ENCODE measurements at regions not wholly inside any gene's neighbourhood (a gene's known extent, or its start where the extent isn't known, plus 50 kb on each side); places are given as distances from the start of the nearest gene placed in this dataset.

GRCh38 chr1:82836973-82837680 lies 1036.4 kb downstream of the ADGRL2 start:
- no peak for DNase-seq (ENCODE audit: low read depth in 2 of 2)

- DNase-seq (ENCODE audit: low read depth in 2 of 2), result no peak
Measured at GRCh38 chr1:82836213-82836972, 1035.7 kb downstream of the ADGRL2 start.

GRCh38 chr1:82830690-82831380 lies 1030.1 kb downstream of the ADGRL2 start:
- no peak for DNase-seq (ENCODE audit: low read depth in 2 of 2)

GRCh38 chr1:82829527-82829926 lies 1028.8 kb downstream of the ADGRL2 start:
- no peak for DNase-seq (ENCODE audit: low read depth in 2 of 2)

- DNase-seq (ENCODE audit: low read depth in 2 of 2), result no peak
Measured at GRCh38 chr1:82823876-82824275, 1023.1 kb downstream of the ADGRL2 start.

GRCh38 chr1:82820816-82821215 lies 1020.1 kb downstream of the ADGRL2 start:
- no peak for DNase-seq (ENCODE audit: low read depth in 2 of 2)

GRCh38 chr1:82819234-82819633 lies 1018.5 kb downstream of the ADGRL2 start:
- peak in 1 of 2 donors; percentile 0 for DNase-seq (ENCODE audit: low read depth in 2 of 2)

GRCh38 chr1:82818586-82818985 lies 1017.9 kb downstream of the ADGRL2 start:
- DNase-seq (ENCODE audit: low read depth in 2 of 2), result no peak

- DNase-seq (ENCODE audit: low read depth in 2 of 2), result no peak
Measured at GRCh38 chr1:82813386-82813785, 1012.7 kb downstream of the ADGRL2 start.

GRCh38 chr1:82810601-82811000 lies 1009.9 kb downstream of the ADGRL2 start:
- DNase-seq (ENCODE audit: low read depth in 2 of 2), result no peak

- no peak for DNase-seq (ENCODE audit: low read depth in 2 of 2)
Measured at GRCh38 chr1:82807563-82807962, 1006.8 kb downstream of the ADGRL2 start.

GRCh38 chr1:82806133-82806532 lies 1005.4 kb downstream of the ADGRL2 start:
- DNase-seq (ENCODE audit: low read depth in 2 of 2), result no peak

- no peak for DNase-seq (ENCODE audit: low read depth in 2 of 2)
Measured at GRCh38 chr1:82801176-82801575, 1000.4 kb downstream of the ADGRL2 start.

GRCh38 chr1:82800721-82801120 lies 1000.0 kb downstream of the ADGRL2 start:
- DNase-seq (ENCODE audit: low read depth in 2 of 2), result no peak

GRCh38 chr1:82799261-82799660 lies 998.5 kb downstream of the ADGRL2 start:
- no peak for DNase-seq (ENCODE audit: low read depth in 2 of 2)

GRCh38 chr1:82795508-82796149 lies 994.9 kb downstream of the ADGRL2 start:
- DNase-seq (ENCODE audit: low read depth in 2 of 2), result peak in 1 of 2 donors; percentile 2

- peak; percentile 6 to 66 for DNase-seq (ENCODE audit: low read depth in 2 of 2)
Measured at GRCh38 chr1:82792151-82792550, 991.4 kb downstream of the ADGRL2 start.

GRCh38 chr1:82790556-82790955 lies 989.8 kb downstream of the ADGRL2 start:
- DNase-seq (ENCODE audit: low read depth in 2 of 2), result no peak

GRCh38 chr1:82788660-82789059 lies 987.9 kb downstream of the ADGRL2 start:
- no peak for DNase-seq (ENCODE audit: low read depth in 2 of 2)

- no peak for DNase-seq (ENCODE audit: low read depth in 2 of 2)
Measured at GRCh38 chr1:82788038-82788437, 987.3 kb downstream of the ADGRL2 start.

GRCh38 chr1:82786883-82787282 lies 986.1 kb downstream of the ADGRL2 start:
- DNase-seq (ENCODE audit: low read depth in 2 of 2), result no peak

- peak in 1 of 2 donors; percentile 21 for DNase-seq (ENCODE audit: low read depth in 2 of 2)
Measured at GRCh38 chr1:82785268-82785790, 984.6 kb downstream of the ADGRL2 start.
